ENCODE measurements at regions not wholly inside any gene's neighbourhood (a gene's known extent, or its start where the extent isn't known, plus 50 kb on each side); places are given as distances from the start of the nearest gene placed in this dataset.

DNA sequence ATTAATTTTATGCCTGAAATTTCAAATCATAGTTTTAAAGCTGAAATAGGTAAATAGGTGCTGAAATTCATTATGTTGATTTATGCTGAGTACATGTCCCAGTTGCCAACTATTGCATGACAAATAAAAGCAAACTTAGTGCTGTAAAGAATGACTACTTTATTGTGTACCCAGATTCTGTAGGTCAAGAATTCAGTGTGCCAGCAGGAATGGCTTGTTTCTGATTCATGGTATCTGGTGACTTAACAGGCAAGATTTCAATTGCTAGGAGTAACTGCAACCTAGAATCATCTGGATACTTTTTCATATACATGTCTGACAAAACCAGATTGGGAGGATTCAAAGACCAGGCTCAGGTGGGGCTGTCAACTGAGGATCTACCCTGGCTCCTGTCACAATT is 678.4 kb upstream of the ADAMTS5 start:
- DNase-seq, result no peak
- no peak for TF ChIP-seq POLR2A (IDR thresholded peaks at IDR 0.05)
- TF ChIP-seq, protein P1, sequence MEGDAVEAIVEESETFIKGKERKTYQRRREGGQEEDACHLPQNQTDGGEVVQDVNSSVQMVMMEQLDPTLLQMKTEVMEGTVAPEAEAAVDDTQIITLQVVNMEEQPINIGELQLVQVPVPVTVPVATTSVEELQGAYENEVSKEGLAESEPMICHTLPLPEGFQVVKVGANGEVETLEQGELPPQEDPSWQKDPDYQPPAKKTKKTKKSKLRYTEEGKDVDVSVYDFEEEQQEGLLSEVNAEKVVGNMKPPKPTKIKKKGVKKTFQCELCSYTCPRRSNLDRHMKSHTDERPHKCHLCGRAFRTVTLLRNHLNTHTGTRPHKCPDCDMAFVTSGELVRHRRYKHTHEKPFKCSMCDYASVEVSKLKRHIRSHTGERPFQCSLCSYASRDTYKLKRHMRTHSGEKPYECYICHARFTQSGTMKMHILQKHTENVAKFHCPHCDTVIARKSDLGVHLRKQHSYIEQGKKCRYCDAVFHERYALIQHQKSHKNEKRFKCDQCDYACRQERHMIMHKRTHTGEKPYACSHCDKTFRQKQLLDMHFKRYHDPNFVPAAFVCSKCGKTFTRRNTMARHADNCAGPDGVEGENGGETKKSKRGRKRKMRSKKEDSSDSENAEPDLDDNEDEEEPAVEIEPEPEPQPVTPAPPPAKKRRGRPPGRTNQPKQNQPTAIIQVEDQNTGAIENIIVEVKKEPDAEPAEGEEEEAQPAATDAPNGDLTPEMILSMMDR (IDR thresholded peaks at IDR 0.05), result no peak
- no peak overlapping the region for H3K27ac ChIP-seq
- no peaks in the 10 kb centered on the region for H3K36me3 ChIP-seq
- H3K27me3 ChIP-seq, result no peaks in the 10 kb centered on the region
- no peak overlapping the region for H3K4me3 ChIP-seq
- no peaks in the 10 kb centered on the region for H3K4me1 ChIP-seq
- no peaks in the 10 kb centered on the region for H3K9me3 ChIP-seq

DNA sequence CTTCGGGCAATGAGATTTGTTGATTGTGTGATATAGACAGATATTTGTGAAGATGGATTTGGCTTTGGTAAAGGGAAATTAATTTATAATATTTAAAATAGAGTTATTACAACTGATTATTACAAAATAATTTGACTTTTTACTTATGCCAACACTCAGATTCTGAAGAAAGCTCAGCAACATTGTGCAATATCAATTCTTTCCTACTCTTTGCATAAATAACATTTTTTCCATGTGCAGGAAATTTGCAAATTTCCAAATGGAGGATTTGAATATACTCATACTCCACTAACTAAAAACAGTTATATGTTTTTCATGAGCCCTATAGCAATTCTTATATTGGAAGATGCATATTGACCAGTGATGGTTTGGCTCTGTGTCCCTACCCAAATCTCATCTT is 676.4 kb upstream of the ADAMTS5 start:
- Histone ChIP-seq H3K36me3 (no peaks in the 10 kb centered on the region), H3K27me3 (no peaks in the 10 kb centered on the region), H3K9me3 (no peaks in the 10 kb centered on the region), H3K27ac (no peak overlapping the region), H3K4me1 (no peaks in the 10 kb centered on the region), H3K4me3 (no peak overlapping the region)
- DNase-seq, result no peak
- TF ChIP-seq, protein P1 (IDR thresholded peaks at IDR 0.05), result no peak
- TF ChIP-seq POLR2A (IDR thresholded peaks at IDR 0.05), result no peak

DNA sequence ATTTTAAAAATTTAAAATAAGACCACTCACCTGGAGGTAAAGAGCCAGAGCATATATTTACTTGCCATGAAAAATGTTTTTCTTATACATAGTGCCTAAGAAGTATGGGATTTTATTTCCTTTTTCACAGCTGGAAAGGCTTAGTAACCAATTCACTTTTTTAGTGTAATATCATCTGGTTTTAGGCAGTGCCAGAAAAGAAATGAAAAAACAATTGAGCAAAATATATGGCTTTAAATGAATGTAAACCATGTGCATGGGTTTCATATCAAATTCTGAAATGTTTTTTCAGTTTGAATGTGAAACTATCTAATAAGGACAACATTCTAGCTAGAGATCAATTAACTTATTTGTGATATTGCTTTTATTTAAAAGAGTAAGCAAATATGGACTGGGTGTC is 672.4 kb upstream of the ADAMTS5 start:
- no peaks in the 10 kb centered on the region for H3K36me3 ChIP-seq
- H3K9me3 ChIP-seq, result no peaks in the 10 kb centered on the region
- no peak overlapping the region for H3K4me3 ChIP-seq
- no peaks in the 10 kb centered on the region for H3K27me3 ChIP-seq
- H3K4me1 ChIP-seq, result no peaks in the 10 kb centered on the region
- no peak for DNase-seq
- no peak for TF ChIP-seq POLR2A (IDR thresholded peaks at IDR 0.05)
- TF ChIP-seq, protein P1 (IDR thresholded peaks at IDR 0.05), result no peak
- H3K27ac ChIP-seq, result no peak overlapping the region

- Histone ChIP-seq H3K27ac (no peak overlapping the region), H3K9me3 (no peaks in the 10 kb centered on the region)
- TF ChIP-seq, protein P1 (IDR thresholded peaks at IDR 0.05), result no peak
- no peak for TF ChIP-seq POLR2A (IDR thresholded peaks at IDR 0.05)
Observed at GRCh38 chr21:27636656-27637055, 669.8 kb upstream of the ADAMTS5 start.

GRCh38 chr21:27633631-27634030 is 666.7 kb upstream of the ADAMTS5 start:
- Histone ChIP-seq H3K36me3 (no peaks in the 10 kb centered on the region), H3K27me3 (no peaks in the 10 kb centered on the region), H3K27ac (no peak overlapping the region), H3K4me3 (no peak overlapping the region), H3K9me3 (no peaks in the 10 kb centered on the region), H3K4me1 (no peaks in the 10 kb centered on the region)
- no peak for DNase-seq
- TF ChIP-seq, protein P1 (IDR thresholded peaks at IDR 0.05), result no peak

More at GRCh38 chr21:27636656-27637055, 669.8 kb upstream of the ADAMTS5 start:
- H3K4me1 ChIP-seq, result no peaks in the 10 kb centered on the region
- H3K27me3 ChIP-seq, result no peaks in the 10 kb centered on the region
- no peak for DNase-seq
- H3K36me3 ChIP-seq, result no peaks in the 10 kb centered on the region
- no peak overlapping the region for H3K4me3 ChIP-seq

DNA sequence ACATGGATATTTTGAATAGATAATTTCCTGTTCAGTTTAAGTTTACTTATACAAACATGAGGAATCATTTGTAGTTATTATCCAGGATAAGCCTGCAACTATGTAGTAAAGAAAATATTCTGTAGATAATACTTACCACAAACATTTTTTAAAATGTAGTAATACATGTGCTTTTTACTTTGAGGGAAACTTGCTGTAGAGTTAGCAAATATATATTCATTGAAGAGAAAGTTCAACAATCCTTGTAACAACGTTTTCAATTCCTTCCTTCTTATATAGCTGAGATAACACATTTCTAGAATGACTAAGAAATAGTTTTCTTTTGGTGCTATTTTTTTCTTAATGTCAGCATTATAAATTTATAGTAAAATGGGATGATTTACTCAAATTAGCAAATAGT is 664.6 kb upstream of the ADAMTS5 start:
- Histone ChIP-seq H3K4me3 (no peak overlapping the region), H3K36me3 (no peaks in the 10 kb centered on the region), H3K27me3 (no peaks in the 10 kb centered on the region), H3K4me1 (no peaks in the 10 kb centered on the region), H3K27ac (no peak overlapping the region), H3K9me3 (no peaks in the 10 kb centered on the region)
- TF ChIP-seq POLR2A (IDR thresholded peaks at IDR 0.05), result no peak
- TF ChIP-seq, protein P1 (IDR thresholded peaks at IDR 0.05), result no peak
- DNase-seq, result no peak
